ENCODE measurements at regions not wholly inside any gene's neighbourhood (a gene's known extent, or its start where the extent isn't known, plus 50 kb on each side); places are given as distances from the start of the nearest gene placed in this dataset.

- Histone ChIP-seq H3K9me3 (ENCODE audit: control insufficient read depth, low read depth, low read length) (no peaks in the 10 kb centered on the region), H3K27me3 (ENCODE audit: control insufficient read depth, insufficient read depth, low read length) (no peaks in the 10 kb centered on the region), H3K27ac (ENCODE audit: low read length) (no peak overlapping the region), H3K4me1 (ENCODE audit: control insufficient read depth, low read depth, low read length) (no peaks in the 10 kb centered on the region), H3K4me3 (ENCODE audit: low read length) (no peak overlapping the region), H3K9ac (ENCODE audit: low read length) (no peak overlapping the region), H3K36me3 (ENCODE audit: control insufficient read depth, low read depth, low read length) (no peaks in the 10 kb centered on the region)
These were observed 227.4 kb downstream of the CSNK2A3 start for GRCh38 chr11:11125618-11126017.

GRCh38 chr11:11122749-11123148, 230.3 kb downstream of the CSNK2A3 start:
- peaks cover 8% of the 10 kb centered on the region for H3K4me1 ChIP-seq (ENCODE audit: control insufficient read depth, low read depth, low read length)
- no peak overlapping the region for H3K4me3 ChIP-seq (ENCODE audit: low read length)
- H3K9me3 ChIP-seq (ENCODE audit: control insufficient read depth, low read depth, low read length) = no peaks in the 10 kb centered on the region
- no peak overlapping the region for H3K27ac ChIP-seq (ENCODE audit: low read length)
- H3K36me3 ChIP-seq (ENCODE audit: control insufficient read depth, low read depth, low read length) = no peaks in the 10 kb centered on the region
- H3K27me3 ChIP-seq (ENCODE audit: control insufficient read depth, insufficient read depth, low read length) = no peaks in the 10 kb centered on the region
- no peak overlapping the region for H3K9ac ChIP-seq (ENCODE audit: low read length)

- Histone ChIP-seq H3K36me3 (ENCODE audit: control insufficient read depth, low read depth, low read length) (no peaks in the 10 kb centered on the region), H3K27me3 (ENCODE audit: control insufficient read depth, insufficient read depth, low read length) (no peaks in the 10 kb centered on the region), H3K4me3 (ENCODE audit: low read length) (no peak overlapping the region), H3K9ac (ENCODE audit: low read length) (no peak overlapping the region), H3K27ac (ENCODE audit: low read length) (no peak overlapping the region), H3K9me3 (ENCODE audit: control insufficient read depth, low read depth, low read length) (no peaks in the 10 kb centered on the region), H3K4me1 (ENCODE audit: control insufficient read depth, low read depth, low read length) (peaks cover 8% of the 10 kb centered on the region)
These were observed 233.1 kb downstream of the CSNK2A3 start for GRCh38 chr11:11119917-11120316.

GRCh38 chr11:11117730-11118129, 235.3 kb downstream of the CSNK2A3 start:
- Histone ChIP-seq H3K9me3 (ENCODE audit: control insufficient read depth, low read depth, low read length) (peaks cover 4% of the 10 kb centered on the region), H3K4me3 (ENCODE audit: low read length) (no peak overlapping the region), H3K27me3 (ENCODE audit: control insufficient read depth, insufficient read depth, low read length) (no peaks in the 10 kb centered on the region), H3K36me3 (ENCODE audit: control insufficient read depth, low read depth, low read length) (no peaks in the 10 kb centered on the region), H3K9ac (ENCODE audit: low read length) (no peak overlapping the region), H3K4me1 (ENCODE audit: control insufficient read depth, low read depth, low read length) (peaks cover 8% of the 10 kb centered on the region), H3K27ac (ENCODE audit: low read length) (no peak overlapping the region)

- Histone ChIP-seq H3K9me3 (ENCODE audit: control insufficient read depth, low read depth, low read length) (peaks cover 4% of the 10 kb centered on the region), H3K36me3 (ENCODE audit: control insufficient read depth, low read depth, low read length) (no peaks in the 10 kb centered on the region), H3K27ac (ENCODE audit: low read length) (no peak overlapping the region), H3K4me1 (ENCODE audit: control insufficient read depth, low read depth, low read length) (peaks cover 8% of the 10 kb centered on the region), H3K4me3 (ENCODE audit: low read length) (no peak overlapping the region), H3K9ac (ENCODE audit: low read length) (no peak overlapping the region), H3K27me3 (ENCODE audit: control insufficient read depth, insufficient read depth, low read length) (no peaks in the 10 kb centered on the region)
These were observed 237.6 kb downstream of the CSNK2A3 start for GRCh38 chr11:11115475-11115874.

GRCh38 chr11:11113626-11114025, 239.4 kb downstream of the CSNK2A3 start:
- no peaks in the 10 kb centered on the region for H3K4me1 ChIP-seq (ENCODE audit: control insufficient read depth, low read depth, low read length)
- no peaks in the 10 kb centered on the region for H3K27me3 ChIP-seq (ENCODE audit: control insufficient read depth, insufficient read depth, low read length)
- H3K4me3 ChIP-seq (ENCODE audit: low read length) = no peak overlapping the region
- no peak overlapping the region for H3K27ac ChIP-seq (ENCODE audit: low read length)
- peaks cover 4% of the 10 kb centered on the region for H3K9me3 ChIP-seq (ENCODE audit: control insufficient read depth, low read depth, low read length)
- H3K9ac ChIP-seq (ENCODE audit: low read length) = no peak overlapping the region
- H3K36me3 ChIP-seq (ENCODE audit: control insufficient read depth, low read depth, low read length) = no peaks in the 10 kb centered on the region

- no peak overlapping the region for H3K9ac ChIP-seq (ENCODE audit: low read length)
- no peaks in the 10 kb centered on the region for H3K4me1 ChIP-seq (ENCODE audit: control insufficient read depth, low read depth, low read length)
- no peaks in the 10 kb centered on the region for H3K9me3 ChIP-seq (ENCODE audit: control insufficient read depth, low read depth, low read length)
- no peaks in the 10 kb centered on the region for H3K36me3 ChIP-seq (ENCODE audit: control insufficient read depth, low read depth, low read length)
- no peaks in the 10 kb centered on the region for H3K27me3 ChIP-seq (ENCODE audit: control insufficient read depth, insufficient read depth, low read length)
- no peak overlapping the region for H3K27ac ChIP-seq (ENCODE audit: low read length)
- H3K4me3 ChIP-seq (ENCODE audit: low read length) = no peak overlapping the region
These were observed 245.0 kb downstream of the CSNK2A3 start for GRCh38 chr11:11108026-11108425.

GRCh38 chr11:11107076-11107723, 245.8 kb downstream of the CSNK2A3 start:
- Histone ChIP-seq H3K9me3 (ENCODE audit: control insufficient read depth, low read depth, low read length) (no peaks in the 10 kb centered on the region), H3K9ac (ENCODE audit: low read length) (no peak overlapping the region), H3K27me3 (ENCODE audit: control insufficient read depth, insufficient read depth, low read length) (no peaks in the 10 kb centered on the region), H3K27ac (ENCODE audit: low read length) (no peak overlapping the region), H3K4me3 (ENCODE audit: low read length) (no peak overlapping the region), H3K4me1 (ENCODE audit: control insufficient read depth, low read depth, low read length) (no peaks in the 10 kb centered on the region), H3K36me3 (ENCODE audit: control insufficient read depth, low read depth, low read length) (no peaks in the 10 kb centered on the region)

- H3K27me3 ChIP-seq (ENCODE audit: control insufficient read depth, insufficient read depth, low read length) = no peaks in the 10 kb centered on the region
- no peak overlapping the region for H3K4me3 ChIP-seq (ENCODE audit: low read length)
- H3K36me3 ChIP-seq (ENCODE audit: control insufficient read depth, low read depth, low read length) = no peaks in the 10 kb centered on the region
- H3K9ac ChIP-seq (ENCODE audit: low read length) = no peak overlapping the region
- H3K27ac ChIP-seq (ENCODE audit: low read length) = no peak overlapping the region
- H3K9me3 ChIP-seq (ENCODE audit: control insufficient read depth, low read depth, low read length) = no peaks in the 10 kb centered on the region
- no peaks in the 10 kb centered on the region for H3K4me1 ChIP-seq (ENCODE audit: control insufficient read depth, low read depth, low read length)
These were observed 247.5 kb upstream of the ZBED5 start for GRCh38 chr11:11105361-11105760.

- no peak overlapping the region for H3K4me3 ChIP-seq (ENCODE audit: low read length)
- no peaks in the 10 kb centered on the region for H3K36me3 ChIP-seq (ENCODE audit: control insufficient read depth, low read depth, low read length)
- peaks cover 5% of the 10 kb centered on the region for H3K4me1 ChIP-seq (ENCODE audit: control insufficient read depth, low read depth, low read length)
- H3K27ac ChIP-seq (ENCODE audit: low read length) = no peak overlapping the region
- H3K9ac ChIP-seq (ENCODE audit: low read length) = no peak overlapping the region
- H3K27me3 ChIP-seq (ENCODE audit: control insufficient read depth, insufficient read depth, low read length) = no peaks in the 10 kb centered on the region
- peaks cover 6% of the 10 kb centered on the region for H3K9me3 ChIP-seq (ENCODE audit: control insufficient read depth, low read depth, low read length)
These were observed 238.2 kb upstream of the ZBED5 start for GRCh38 chr11:11095831-11096723.

- H3K27me3 ChIP-seq (ENCODE audit: control insufficient read depth, insufficient read depth, low read length) = no peaks in the 10 kb centered on the region
- H3K36me3 ChIP-seq (ENCODE audit: control insufficient read depth, low read depth, low read length) = no peaks in the 10 kb centered on the region
- H3K27ac ChIP-seq (ENCODE audit: low read length) = no peak overlapping the region
- no peak overlapping the region for H3K9ac ChIP-seq (ENCODE audit: low read length)
- no peak overlapping the region for H3K4me3 ChIP-seq (ENCODE audit: low read length)
- no peaks in the 10 kb centered on the region for H3K4me1 ChIP-seq (ENCODE audit: control insufficient read depth, low read depth, low read length)
- peaks cover 14% of the 10 kb centered on the region for H3K9me3 ChIP-seq (ENCODE audit: control insufficient read depth, low read depth, low read length)
These were observed 232.6 kb upstream of the ZBED5 start for GRCh38 chr11:11090495-11090894.

- H3K4me3 ChIP-seq (ENCODE audit: low read length) = no peak overlapping the region
- H3K4me1 ChIP-seq (ENCODE audit: control insufficient read depth, low read depth, low read length) = peaks cover 4% of the 10 kb centered on the region
- H3K9ac ChIP-seq (ENCODE audit: low read length) = no peak overlapping the region
- no peaks in the 10 kb centered on the region for H3K36me3 ChIP-seq (ENCODE audit: control insufficient read depth, low read depth, low read length)
- peaks cover 14% of the 10 kb centered on the region for H3K9me3 ChIP-seq (ENCODE audit: control insufficient read depth, low read depth, low read length)
- no peaks in the 10 kb centered on the region for H3K27me3 ChIP-seq (ENCODE audit: control insufficient read depth, insufficient read depth, low read length)
- H3K27ac ChIP-seq (ENCODE audit: low read length) = no peak overlapping the region
These were observed 232.0 kb upstream of the ZBED5 start for GRCh38 chr11:11089805-11090204.
